HUES6 (cell line): ENCODE measurements at regions not wholly inside any gene's neighbourhood (a gene's known extent, or its start where the extent isn't known, plus 50 kb on each side); places are given as distances from the start of the nearest gene placed in this dataset.
A peak's percentile ranks its signal among the peaks of the same experiment; 100 is the strongest.

ENCODE experiments used
- H3K27ac ChIP-seq: 2 replicates; pipeline ENCODE4 v1.7.0; 2013; ENCODE audit warnings: low read depth, mild to moderate bottlenecking, low read length, inconsistent platforms
- H3K27me3 ChIP-seq: 2 replicates; pipeline ENCODE4 v1.6.1; 2013; ENCODE audit warnings: low read length; ENCODE audit not compliant: control insufficient read depth, insufficient read depth
- H3K36me3 ChIP-seq: 2 replicates; pipeline ENCODE4 v1.6.1; 2013; ENCODE audit warnings: low read length; ENCODE audit not compliant: control insufficient read depth, insufficient read depth
- H3K4me1 ChIP-seq: 2 replicates; pipeline ENCODE4 v1.6.1; 2013; ENCODE audit warnings: low read length; ENCODE audit not compliant: control insufficient read depth, insufficient read depth
- H3K4me3 ChIP-seq: 2 replicates; pipeline ENCODE4 v1.5.1; 2013; ENCODE audit warnings: low read depth, low read length
- H3K9ac ChIP-seq: one replicate; pipeline ENCODE4 v1.6.1; 2013; ENCODE audit warnings: mild to moderate bottlenecking, low read length
- H3K9me3 ChIP-seq: 2 replicates; pipeline ENCODE4 v1.6.1; 2013; ENCODE audit warnings: low read depth, low read length; ENCODE audit not compliant: control insufficient read depth, insufficient read depth

DNA sequence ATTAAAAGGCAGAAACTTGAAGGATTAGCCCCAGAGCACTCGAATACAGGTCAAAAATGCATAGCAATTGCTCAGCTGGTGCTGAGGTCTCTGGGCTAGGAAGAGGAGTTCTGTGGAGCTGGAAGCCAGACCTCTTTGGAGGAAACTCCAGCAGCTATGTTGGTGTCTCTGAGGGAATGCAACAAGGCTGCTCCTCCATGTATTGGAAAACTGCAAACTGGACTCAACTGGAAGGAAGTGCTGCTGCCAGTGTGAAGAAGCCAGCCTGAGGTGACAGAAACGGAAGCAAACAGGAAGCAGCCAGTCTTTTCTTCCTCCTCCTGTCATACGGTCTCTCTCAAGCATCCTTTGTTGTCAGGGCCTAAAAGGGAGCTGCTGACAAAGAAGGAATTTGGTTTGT lies 233.4 kb upstream of the FGGY start:
- Histone ChIP-seq H3K27me3 (no peaks in the 10 kb centered on the region), H3K4me1 (peaks cover 53% of the 10 kb centered on the region), H3K9ac (no peak overlapping the region), H3K9me3 (no peaks in the 10 kb centered on the region), H3K4me3 (no peak overlapping the region), H3K27ac (peak overlapping the region; percentile 67), H3K36me3 (no peaks in the 10 kb centered on the region)

DNA sequence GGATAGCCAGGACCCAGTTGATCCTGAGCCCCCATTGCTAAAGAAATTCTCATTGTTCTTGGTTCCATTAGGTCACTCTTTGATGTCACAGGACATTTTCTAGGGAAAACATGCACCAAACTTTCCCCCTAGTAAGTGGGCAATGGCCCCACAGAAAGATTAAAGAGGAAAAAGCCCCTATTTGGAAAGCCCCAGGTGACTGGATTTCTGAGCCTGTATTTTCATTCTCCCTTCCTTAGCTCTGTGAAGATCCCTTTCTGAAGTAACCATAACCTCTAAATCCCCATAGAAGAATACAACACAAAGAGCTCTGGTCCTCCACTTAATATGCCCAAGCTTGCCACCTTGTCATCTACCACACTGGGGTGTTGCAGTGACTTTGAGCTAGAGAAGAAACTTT lies 232.3 kb upstream of the FGGY start:
- Histone ChIP-seq H3K27ac (peak overlapping the region; percentile 32; the same call in 1 of the 2 replicates), H3K4me3 (no peak overlapping the region), H3K36me3 (no peaks in the 10 kb centered on the region), H3K4me1 (peaks cover 49% of the 10 kb centered on the region), H3K27me3 (no peaks in the 10 kb centered on the region), H3K9ac (no peak overlapping the region), H3K9me3 (no peaks in the 10 kb centered on the region)

DNA sequence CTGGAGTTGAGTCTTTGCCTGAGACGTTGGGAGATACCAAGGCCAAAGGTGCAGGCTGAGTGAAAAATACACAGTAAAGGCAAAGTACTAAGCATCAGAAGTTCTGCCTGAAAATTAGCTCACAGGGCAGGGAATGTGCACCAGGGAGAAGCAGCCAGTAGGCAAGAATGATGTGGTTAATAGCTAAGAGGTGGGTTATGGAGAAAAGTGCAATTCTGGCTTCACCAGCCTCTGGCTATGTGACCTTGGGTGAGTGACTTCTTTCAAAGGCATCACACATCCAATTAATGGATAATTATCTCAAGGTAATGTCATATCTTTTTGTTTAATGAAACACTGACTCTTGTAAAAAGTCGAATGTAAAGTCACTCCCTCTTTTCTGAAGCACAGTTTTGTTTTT lies 230.7 kb upstream of the FGGY start:
- Histone ChIP-seq H3K4me3 (no peak overlapping the region), H3K36me3 (no peaks in the 10 kb centered on the region), H3K9ac (no peak overlapping the region), H3K4me1 (peaks cover 59% of the 10 kb centered on the region), H3K27ac (no peak overlapping the region), H3K9me3 (no peaks in the 10 kb centered on the region), H3K27me3 (no peaks in the 10 kb centered on the region)

DNA sequence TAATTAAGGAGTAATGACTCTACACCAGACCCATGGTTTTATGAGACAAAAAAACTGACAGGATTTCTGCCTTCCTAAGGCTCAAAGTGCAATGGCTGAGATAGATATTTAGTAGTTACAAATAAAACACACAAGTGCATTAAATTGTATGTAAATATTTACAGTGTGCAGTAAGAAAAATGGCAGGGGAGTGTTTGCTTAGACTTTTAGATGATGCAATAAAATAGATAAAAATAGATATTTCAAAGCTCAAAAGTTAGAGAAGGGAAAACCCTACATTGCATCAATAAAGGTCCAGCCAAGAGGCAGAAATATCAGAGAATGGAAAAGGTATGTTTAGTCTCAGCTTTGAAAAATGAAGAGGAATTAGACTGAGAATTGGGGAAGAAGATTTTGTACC lies 226.3 kb upstream of the FGGY start:
- Histone ChIP-seq H3K4me1 (peaks cover 48% of the 10 kb centered on the region), H3K9ac (no peak overlapping the region), H3K9me3 (no peaks in the 10 kb centered on the region), H3K27me3 (no peaks in the 10 kb centered on the region), H3K27ac (no peak overlapping the region), H3K4me3 (no peak overlapping the region), H3K36me3 (no peaks in the 10 kb centered on the region)

DNA sequence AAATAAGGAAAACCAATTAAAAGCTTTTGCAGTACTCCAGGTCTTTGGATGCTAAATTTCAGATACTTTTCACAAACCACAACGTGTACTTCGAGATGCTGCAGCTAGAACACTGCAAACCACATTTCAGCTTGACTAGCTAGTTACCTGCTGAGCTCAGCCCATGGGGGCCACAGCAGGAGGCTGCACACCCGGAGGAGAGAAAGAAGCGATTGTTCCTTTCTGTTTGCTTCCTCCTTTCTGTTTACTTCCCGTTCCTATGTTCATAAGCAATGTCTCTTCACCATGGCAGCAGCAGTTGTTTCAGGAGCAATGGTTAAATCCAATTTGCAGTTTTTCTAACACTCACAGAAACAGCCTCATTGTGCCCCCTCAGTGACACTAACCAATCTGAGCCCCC lies 225.6 kb upstream of the FGGY start:
- peak overlapping the region; percentile 2; the same call in 1 of the 2 replicates for H3K27ac ChIP-seq

DNA sequence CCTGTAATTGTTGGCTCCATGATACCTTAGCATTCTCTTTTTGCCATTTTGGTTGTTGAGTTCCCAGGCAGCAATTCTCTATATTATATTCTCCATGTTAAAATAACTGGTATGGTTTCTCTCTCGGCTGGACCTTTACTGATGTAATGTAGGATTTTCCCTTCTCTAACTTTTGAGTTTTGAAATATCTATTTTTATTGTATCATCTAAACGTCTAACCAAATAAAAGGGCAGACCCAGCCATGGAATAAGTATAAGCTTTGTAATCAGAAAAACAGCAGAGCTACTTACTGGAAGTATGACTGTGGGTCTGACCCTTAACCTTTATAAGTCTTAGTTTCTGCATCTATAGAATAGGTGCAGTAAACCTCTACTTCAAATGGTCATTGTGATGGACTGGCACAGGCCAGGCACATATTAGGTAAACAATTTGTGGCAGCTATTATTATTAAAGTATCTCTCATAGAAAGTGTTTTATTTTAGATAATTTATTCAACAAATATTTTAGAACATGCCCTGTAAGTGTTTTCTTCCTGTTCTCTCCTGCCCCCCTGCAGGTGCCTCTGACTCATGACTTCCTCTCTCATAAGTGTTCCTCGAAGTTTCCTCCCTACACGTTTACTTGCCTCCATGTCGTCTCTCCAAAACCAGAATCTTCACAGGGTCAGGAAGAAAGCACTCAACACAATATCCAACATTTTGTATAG lies 224.9 kb upstream of the FGGY start:
- Histone ChIP-seq H3K27ac (peak overlapping the region; percentile 24; the same call in 1 of the 2 replicates), H3K36me3 (no peaks in the 10 kb centered on the region), H3K9me3 (no peaks in the 10 kb centered on the region), H3K9ac (peak overlapping the region; percentile 0), H3K4me3 (no peak overlapping the region), H3K27me3 (no peaks in the 10 kb centered on the region), H3K4me1 (peaks cover 56% of the 10 kb centered on the region)

More for the DNA sequence above, 225.6 kb upstream of the FGGY start:
- no peak overlapping the region for H3K4me3 ChIP-seq
- H3K9me3 ChIP-seq, result no peaks in the 10 kb centered on the region
- H3K36me3 ChIP-seq, result no peaks in the 10 kb centered on the region
- no peak overlapping the region for H3K9ac ChIP-seq
- H3K27me3 ChIP-seq, result no peaks in the 10 kb centered on the region
- H3K4me1 ChIP-seq, result peaks cover 48% of the 10 kb centered on the region

DNA sequence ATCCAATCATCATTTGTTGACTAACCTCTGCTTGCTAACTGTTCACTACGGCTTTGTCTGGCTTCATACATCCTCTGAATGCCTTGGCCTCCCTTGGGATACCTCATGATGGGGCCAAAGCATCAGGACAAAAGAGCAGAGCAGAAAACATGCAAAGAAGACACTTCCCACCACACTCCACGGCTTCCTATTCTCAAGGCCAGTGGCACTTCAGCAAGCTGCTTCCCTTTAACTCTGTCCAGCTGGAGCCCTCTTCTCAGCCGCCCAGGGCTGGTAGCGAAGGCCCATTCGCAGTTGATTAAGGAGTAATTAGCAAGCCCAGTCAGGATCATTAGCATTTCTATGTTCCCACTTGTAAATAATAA lies 224.3 kb upstream of the FGGY start:
- H3K36me3 ChIP-seq, result no peaks in the 10 kb centered on the region
- H3K4me1 ChIP-seq, result peaks cover 61% of the 10 kb centered on the region
- no peaks in the 10 kb centered on the region for H3K9me3 ChIP-seq
- no peak overlapping the region for H3K4me3 ChIP-seq
- peak overlapping the region; percentile 24; the same call in 1 of the 2 replicates for H3K27ac ChIP-seq
- H3K9ac ChIP-seq, result peak overlapping the region; percentile 0
- no peaks in the 10 kb centered on the region for H3K27me3 ChIP-seq

DNA sequence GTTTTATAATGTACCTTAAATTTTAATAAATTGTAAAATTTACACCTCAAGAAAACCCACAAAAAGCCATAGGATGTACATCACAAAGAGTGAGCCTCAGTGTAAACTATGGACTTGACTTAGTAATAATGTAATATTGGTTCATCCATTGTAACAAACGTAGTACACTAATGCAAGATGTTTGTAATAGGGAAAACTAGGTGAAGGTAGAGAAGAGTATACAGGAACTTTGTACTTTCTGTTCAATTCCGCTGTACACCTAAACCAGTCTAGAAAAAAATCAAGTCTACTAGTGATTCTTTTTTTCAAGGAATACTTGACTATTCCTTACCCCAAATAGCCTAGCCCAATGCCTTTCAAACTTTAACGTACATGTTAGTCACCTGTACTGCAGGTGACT lies 222.3 kb upstream of the FGGY start:
- H3K9me3 ChIP-seq, result no peaks in the 10 kb centered on the region
- no peaks in the 10 kb centered on the region for H3K36me3 ChIP-seq
- H3K27ac ChIP-seq, result no peak overlapping the region
- H3K4me3 ChIP-seq, result no peak overlapping the region
- H3K9ac ChIP-seq, result no peak overlapping the region
- H3K4me1 ChIP-seq, result peaks cover 79% of the 10 kb centered on the region
- H3K27me3 ChIP-seq, result no peaks in the 10 kb centered on the region; the same call in 1 of the 2 replicates

DNA sequence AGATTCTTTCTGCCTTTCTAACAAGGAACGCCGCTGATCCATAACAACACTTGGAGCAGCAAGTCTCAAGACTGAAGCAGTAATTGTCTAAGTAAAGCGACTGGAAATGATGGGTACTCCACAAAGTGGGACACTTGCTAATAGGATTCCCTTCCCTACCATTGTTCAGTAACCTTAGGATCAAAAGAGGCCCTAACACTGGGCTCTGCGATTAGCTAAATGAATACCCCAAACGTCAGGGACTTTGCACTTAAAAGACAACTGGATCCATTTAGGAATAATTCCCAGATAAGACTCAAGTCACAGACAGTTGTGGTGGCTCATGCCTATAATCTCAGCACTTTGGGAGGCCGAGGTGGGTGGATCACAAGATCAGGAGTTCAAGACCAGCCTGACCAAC lies 221.9 kb upstream of the FGGY start:
- H3K27me3 ChIP-seq, result no peaks in the 10 kb centered on the region; the same call in 1 of the 2 replicates
- no peaks in the 10 kb centered on the region for H3K36me3 ChIP-seq
- no peak overlapping the region for H3K27ac ChIP-seq
- peaks cover 80% of the 10 kb centered on the region for H3K4me1 ChIP-seq
- H3K4me3 ChIP-seq, result no peak overlapping the region
- H3K9me3 ChIP-seq, result no peaks in the 10 kb centered on the region
- H3K9ac ChIP-seq, result no peak overlapping the region

DNA sequence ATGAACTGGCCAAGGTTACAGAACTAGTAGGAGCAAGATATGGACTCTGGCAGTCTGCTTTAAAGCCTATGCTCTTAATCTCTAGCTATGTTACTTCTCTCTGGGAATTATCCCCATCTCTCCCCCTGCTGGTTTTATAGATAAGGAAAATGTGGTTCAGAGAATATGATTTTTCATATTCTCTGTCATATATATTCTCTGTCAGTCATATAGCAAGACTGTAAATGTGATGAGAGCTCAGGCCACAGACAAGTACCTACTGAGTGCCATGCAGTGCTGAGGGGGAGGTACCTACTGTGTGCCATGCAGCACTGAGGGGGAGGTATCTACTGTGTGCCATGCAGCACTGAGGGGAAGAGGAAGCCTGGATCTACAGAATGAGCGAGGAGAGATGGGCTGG lies 220.3 kb upstream of the FGGY start:
- Histone ChIP-seq H3K36me3 (no peaks in the 10 kb centered on the region), H3K4me3 (no peak overlapping the region), H3K27me3 (no peaks in the 10 kb centered on the region; the same call in 1 of the 2 replicates), H3K4me1 (peaks cover 75% of the 10 kb centered on the region), H3K27ac (peak overlapping the region; percentile 91; the same call in 1 of the 2 replicates), H3K9me3 (no peaks in the 10 kb centered on the region), H3K9ac (peak overlapping the region; percentile 81)

DNA sequence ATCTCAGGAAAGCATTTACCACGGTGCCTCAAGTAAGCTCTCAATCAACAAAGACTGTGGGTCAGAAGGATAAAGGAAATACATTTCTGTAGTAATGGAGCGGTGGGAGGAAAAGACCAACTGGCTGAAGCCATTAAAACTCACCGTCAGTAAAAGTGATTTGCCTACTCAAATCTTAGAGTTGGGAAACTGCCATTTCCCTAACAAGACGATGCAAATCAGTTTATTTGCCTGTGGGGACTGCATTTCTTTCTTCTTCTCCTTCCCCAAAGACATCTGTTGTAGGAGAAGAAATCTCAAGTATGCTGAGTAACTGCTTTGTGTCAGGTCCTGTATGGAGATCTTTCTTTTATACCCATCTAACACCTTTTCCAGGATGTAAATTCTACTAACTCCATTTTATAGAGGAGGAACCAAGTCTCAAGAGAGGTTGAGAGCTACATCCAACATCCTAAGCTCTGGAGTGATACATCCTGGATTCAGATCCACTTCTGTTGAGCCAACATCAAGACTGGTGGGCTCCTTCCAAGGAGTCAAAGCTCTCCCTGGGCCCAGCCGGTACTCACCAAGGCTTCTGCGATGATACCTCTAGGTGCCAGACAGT lies 219.3 kb upstream of the FGGY start:
- peak overlapping the region; percentile 91 for H3K27ac ChIP-seq
- peak overlapping the region; percentile 81 for H3K9ac ChIP-seq
- no peaks in the 10 kb centered on the region for H3K9me3 ChIP-seq
- peak overlapping the region; percentile 37 for H3K4me3 ChIP-seq
- H3K27me3 ChIP-seq, result no peaks in the 10 kb centered on the region; the same call in 1 of the 2 replicates
- H3K36me3 ChIP-seq, result no peaks in the 10 kb centered on the region
- H3K4me1 ChIP-seq, result peaks cover 71% of the 10 kb centered on the region
